GM18499 (cell line): ENCODE measurements at regions not wholly inside any gene's neighbourhood (a gene's known extent, or its start where the extent isn't known, plus 50 kb on each side); places are given as distances from the start of the nearest gene placed in this dataset.

Experiments used
- ATAC-seq: cut with Tn5 transposase; IDR thresholded peaks from one replicate; pipeline ENCODE4 v1.9.1; 2021; ENCODE audit warnings: moderate number of reproducible peaks; ENCODE audit not compliant: insufficient read depth, unreplicated experiment

DNA sequence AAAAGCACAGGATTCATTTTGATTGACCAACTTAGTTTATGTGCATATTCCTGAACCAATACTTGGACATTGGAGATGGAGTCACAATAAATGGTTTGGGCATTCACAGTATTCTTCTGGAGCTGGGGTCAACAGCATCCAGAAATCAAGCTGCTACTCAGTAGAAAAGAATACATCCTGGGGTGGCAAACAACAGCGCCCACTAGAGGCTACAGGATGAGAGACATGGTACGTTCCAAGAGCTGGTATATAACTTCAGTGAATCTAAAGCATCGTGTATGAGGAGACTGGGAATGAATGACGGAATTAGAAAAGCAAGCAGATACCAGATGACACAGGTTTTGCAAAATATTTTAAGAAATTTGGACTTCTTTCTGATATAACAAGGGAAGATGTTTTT, 142.9 kb upstream of the FIGN start:
- no peak for ATAC-seq

- ATAC-seq: no peak
Measured at GRCh38 chr2:163877316-163877715, 141.5 kb upstream of the FIGN start.

- no peak for ATAC-seq
Measured at GRCh38 chr2:163863073-163863472, 127.3 kb upstream of the FIGN start.

DNA sequence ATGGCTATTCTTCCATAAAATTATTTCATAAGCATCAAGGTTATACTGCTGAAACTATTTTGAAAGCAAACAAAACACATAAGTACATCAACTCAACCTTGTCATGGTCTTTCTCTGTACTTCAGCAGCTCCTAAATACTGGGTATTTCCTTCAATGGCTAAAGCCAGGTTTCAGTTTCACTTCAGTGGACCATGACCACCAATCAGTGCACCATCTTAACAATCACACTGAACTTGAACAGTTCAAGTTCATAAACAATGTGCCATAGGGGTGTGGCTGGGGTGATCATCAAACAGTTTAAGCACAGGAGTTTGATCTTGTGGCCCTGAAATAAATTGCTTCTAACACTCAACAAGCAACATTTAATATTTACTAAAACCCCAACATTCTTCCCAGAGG, 124.1 kb upstream of the FIGN start:
- no peak for ATAC-seq

DNA sequence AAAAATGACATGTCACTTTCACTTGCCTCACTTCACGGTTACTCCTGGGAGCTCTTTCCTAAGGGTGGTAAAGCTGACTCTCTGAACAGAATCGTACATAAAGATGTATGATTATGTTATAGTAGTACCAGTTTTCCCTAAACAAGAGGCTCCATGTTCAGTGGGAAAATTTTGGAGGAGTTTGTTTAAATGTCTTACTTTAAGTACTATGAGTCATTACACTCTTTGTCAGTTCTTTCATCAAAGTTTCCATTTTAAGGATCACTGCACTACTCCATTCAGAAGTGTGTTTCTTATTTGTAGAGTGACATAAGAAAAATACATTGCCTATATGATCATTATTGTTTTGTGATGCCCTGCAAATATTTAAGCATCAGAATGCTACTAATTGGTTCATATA, 121.1 kb upstream of the FIGN start:
- no peak for ATAC-seq

GRCh38 chr2:163852616-163853015, 116.8 kb upstream of the FIGN start:
- ATAC-seq: no peak

DNA sequence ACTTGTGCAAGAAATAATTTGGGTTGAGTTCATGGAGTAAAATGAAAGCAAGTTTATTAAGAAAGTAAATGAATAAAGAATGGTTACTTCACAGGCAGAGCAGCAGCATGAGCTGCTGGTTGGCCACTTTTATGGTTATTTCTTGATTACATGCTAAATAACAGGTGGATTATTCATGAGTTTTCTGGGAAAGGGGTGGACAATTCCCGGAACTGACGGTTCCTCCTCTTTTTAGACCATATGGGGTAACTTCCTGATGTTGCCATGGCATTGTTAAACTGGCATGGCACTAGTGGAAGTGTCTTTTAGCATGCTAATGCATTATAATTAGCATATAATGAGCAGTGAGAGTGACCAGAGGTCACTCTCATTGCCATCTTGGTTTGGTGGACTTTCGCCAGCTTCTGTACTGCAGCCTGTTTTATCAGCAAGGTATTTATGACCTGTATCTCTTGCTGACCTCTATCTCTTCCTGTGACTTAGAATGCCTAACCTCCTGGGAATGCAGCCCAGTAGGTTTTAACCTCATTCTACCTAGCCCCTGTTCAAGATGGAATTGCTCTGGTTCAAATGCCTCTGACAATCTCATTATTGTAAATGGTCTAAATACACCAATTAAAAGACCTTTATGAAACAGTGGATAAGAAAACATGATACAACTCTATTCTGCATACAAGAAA, 114.1 kb upstream of the FIGN start:
- no peak for ATAC-seq

- no peak for ATAC-seq
Measured at GRCh38 chr2:163838890-163839289, 103.1 kb upstream of the FIGN start.

DNA sequence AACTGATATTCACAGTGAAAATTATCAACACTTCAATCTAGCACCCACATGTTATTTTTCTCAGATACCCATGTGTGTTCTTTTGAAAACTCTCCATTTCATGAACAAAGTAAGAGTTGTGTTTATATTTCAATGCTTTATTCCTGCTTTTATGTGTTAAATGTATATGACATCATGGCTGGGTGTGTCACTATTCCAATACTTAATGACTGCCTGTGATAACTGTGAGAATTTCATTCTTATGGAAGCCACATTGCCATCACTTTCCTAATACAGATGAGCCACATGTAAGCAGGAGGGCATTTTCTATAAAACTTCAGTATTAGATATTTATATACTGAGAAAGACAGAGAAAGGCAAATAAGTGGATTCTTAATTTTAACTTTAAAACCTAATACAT, 100.4 kb upstream of the FIGN start:
- no peak for ATAC-seq

GRCh38 chr2:163834841-163835240, 99.0 kb upstream of the FIGN start:
- ATAC-seq: no peak

GRCh38 chr2:163834221-163834620, 98.4 kb upstream of the FIGN start:
- no peak for ATAC-seq

- no peak for ATAC-seq
Measured at GRCh38 chr2:163828771-163829170, 93.0 kb upstream of the FIGN start.

- no peak for ATAC-seq
Measured at GRCh38 chr2:163822033-163822432, 86.2 kb upstream of the FIGN start.

DNA sequence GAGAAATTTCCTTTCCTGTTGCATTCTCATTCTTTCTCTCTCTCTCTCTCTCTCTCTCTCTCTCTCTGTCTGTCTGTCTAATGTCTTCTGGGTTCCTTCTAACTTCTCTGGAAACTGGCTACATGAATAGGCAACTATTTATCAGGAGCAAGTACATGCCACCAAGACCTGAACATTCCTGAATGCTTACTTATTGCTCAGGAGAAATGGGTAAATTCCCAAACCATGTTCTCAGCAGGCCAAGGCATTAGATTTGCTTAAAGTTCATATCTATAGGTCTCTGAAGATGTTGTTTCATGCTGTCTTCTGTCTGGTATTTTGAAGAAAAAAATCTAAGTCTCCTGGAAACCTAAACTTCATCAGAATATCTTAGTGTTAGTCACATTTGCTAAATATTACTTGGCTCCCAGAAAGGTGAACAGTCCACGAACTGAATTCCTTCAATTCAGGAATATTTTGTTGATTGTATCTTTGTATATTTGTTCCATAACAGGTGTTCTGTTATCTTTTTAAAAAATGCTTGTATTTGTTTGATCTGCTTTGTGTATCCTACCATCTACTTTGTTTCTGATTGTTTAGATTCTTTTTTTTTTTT, 77.2 kb upstream of the FIGN start:
- no peak for ATAC-seq

GRCh38 chr2:163808406-163808805, 72.6 kb upstream of the FIGN start:
- ATAC-seq: no peak

DNA sequence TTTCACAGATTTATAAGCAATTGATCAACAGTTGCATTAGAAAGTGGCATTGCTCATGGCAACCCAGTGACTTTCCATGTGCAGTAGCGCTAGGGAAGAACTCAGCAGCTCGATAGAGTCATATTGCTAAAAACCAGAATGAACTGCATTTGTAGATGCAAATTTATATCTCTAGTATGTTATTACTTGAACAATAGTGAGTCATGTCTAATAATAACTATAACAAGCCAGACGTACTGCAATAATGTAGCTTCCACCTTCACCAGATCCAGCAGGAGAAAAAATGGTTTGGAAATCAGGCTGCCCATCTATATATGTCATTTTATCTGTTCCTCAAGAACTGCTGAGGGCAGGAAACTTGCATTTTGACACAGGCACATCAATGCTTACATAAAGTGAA, 66.5 kb upstream of the FIGN start:
- ATAC-seq: no peak

- no peak for ATAC-seq
Measured at GRCh38 chr2:163801486-163801885, 65.7 kb upstream of the FIGN start.

DNA sequence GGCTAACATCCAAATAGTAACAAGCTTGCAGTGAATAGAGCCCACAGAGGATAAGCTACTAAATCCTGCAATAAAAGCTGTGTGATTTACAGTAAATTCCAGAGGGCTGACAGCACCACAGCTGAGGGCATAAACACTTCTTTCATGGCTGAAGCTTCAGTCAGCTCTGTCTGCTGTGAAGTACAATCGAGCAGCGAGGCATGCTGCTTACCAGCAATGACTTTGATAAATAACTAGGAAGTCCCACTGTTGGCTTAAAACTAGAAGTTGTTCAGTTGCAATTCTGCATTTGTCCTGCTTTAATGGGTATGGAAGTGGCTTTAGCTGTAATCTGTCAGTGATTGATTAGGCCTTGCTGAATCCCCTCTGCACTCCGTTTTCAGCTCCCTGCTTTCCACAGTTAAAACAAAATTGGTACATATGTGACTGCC, 65.2 kb upstream of the FIGN start:
- no peak for ATAC-seq

GRCh38 chr2:163799807-163800206, 64.0 kb upstream of the FIGN start:
- no peak for ATAC-seq

DNA sequence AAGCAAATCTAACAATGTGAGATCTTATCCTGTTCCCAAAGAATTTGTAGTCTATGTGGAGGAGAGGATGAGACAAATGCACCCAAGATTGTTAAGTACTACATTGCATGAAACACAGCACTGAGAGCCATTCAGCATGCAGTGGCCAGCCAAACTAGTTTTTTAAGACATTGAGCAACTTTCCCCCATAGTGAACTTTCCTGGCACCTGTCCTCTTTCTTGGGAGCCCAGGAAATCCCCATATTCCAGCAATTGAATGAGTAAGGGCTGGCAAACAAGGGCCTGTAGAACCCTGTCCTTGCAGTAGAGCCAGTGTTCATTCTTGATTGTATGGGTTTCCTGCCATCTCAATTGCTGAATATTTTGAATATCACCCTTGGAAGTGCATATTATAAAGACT, 58.8 kb upstream of the FIGN start:
- ATAC-seq: no peak
